ENCODE measurements at regions not wholly inside any gene's neighbourhood (a gene's known extent, or its start where the extent isn't known, plus 50 kb on each side); places are given as distances from the start of the nearest gene placed in this dataset.

DNA sequence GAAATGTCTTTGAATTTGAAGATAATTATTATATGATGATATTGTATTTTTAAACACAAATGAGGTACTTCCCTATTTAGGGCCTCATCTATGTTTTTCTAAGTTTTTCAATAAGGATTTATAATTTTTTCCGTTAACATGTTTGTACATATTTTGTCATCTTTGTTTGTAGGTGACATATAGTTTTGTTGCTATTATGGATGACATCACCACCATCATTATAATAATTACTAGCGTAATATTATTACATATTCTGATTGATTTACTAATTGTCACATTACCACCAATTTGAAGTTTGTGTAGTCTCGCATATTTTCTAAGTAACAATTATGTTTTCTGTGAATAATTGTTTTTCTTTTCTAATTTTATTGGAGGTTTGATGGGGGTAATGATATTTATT lies 147.2 kb upstream of the DAAM1 start:
- no peaks in the 10 kb centered on the region for H4K20me1 ChIP-seq (ENCODE audit: insufficient read depth)
- no TSS peak for BruUV-seq (replicated peaks)
- RAD21 ChIA-PET (ENCODE audit: low non-redundant PET in 1 of 2, low total read pairs in 2 of 2, uncharacterized antibody in 2 of 2, unreplicated experiment in 2 of 2), result no interaction called here
- H3K27me3 ChIP-seq (ENCODE audit: insufficient read depth, low read length), result no peaks in the 10 kb centered on the region
- intact Hi-C loops (cut with micrococcal nuclease), result no loop called here
- no peak overlapping the region for H2AFZ ChIP-seq (ENCODE audit: low read depth, low read length, poor library complexity, severe bottlenecking)
- no peak for ATAC-seq
- no peak overlapping the region for H3K9ac ChIP-seq (ENCODE audit: low read length)
- POLR2A ChIA-PET, result no interaction called here
- CTCF ChIA-PET, result interaction anchor here (1.0 kb wide), 1 partner anchor 12 kb away, joined by 3 read pairs; no protein-coding TSS in a partner anchor
- H3K79me2 ChIP-seq (ENCODE audit: insufficient read depth, low read length), result no peaks in the 10 kb centered on the region
- H3K4me1 ChIP-seq (ENCODE audit: control insufficient read depth in 1 of 2, insufficient read depth in 2 of 2, low read length in 2 of 2), result no peaks in the 10 kb centered on the region
- no peaks in the 10 kb centered on the region for H3K9me2 ChIP-seq (ENCODE audit: insufficient read depth)
- no peaks in the 10 kb centered on the region for H3K36me3 ChIP-seq (ENCODE audit: control insufficient read depth in 1 of 2, insufficient read depth in 2 of 2, low read length in 2 of 2)
- no peak overlapping the region for H3K27ac ChIP-seq (ENCODE audit: low read depth, low read length)
- no peak for DNase-seq (ENCODE audit: low read depth, low spot score)
- H3K4me3 ChIP-seq (replicated peaks in 1 of 2; ENCODE audit: low read depth in 1 of 2, low read length in 2 of 2), result no peak overlapping the region
- no peaks in the 10 kb centered on the region for H3K9me3 ChIP-seq (ENCODE audit: control insufficient read depth in 1 of 2, insufficient read depth in 1 of 2, low read depth in 1 of 2, low read length in 2 of 2)
- no peak overlapping the region for H3K4me2 ChIP-seq (ENCODE audit: low read length)
- TF ChIP-seq SP1 (IDR thresholded peaks at IDR 0.05; ENCODE audit: low read depth) (no peak), CBX3 (IDR thresholded peaks at IDR 0.05; ENCODE audit: low read depth) (no peak), SIN3A (IDR thresholded peaks at IDR 0.05; ENCODE audit: low read depth) (no peak), POLR2AphosphoS5 (IDR thresholded peaks at IDR 0.05; ENCODE audit: low read depth, low read length) (no peak), ZNF274 (IDR thresholded peaks at IDR 0.05; ENCODE audit: low read depth, low read length) (no peak), YY1 (IDR thresholded peaks at IDR 0.05; ENCODE audit: extremely low read depth, insufficient replicate concordance, low read depth, low read length) (no peak), ZBTB33 (IDR thresholded peaks at IDR 0.05; ENCODE audit: extremely low read depth, insufficient replicate concordance, low read length) (no peak), FOSL1 (IDR thresholded peaks at IDR 0.05; ENCODE audit: low read depth) (no peak), CEBPB (IDR thresholded peaks at IDR 0.05; ENCODE audit: low read depth) (no peak), TCF7L2 (IDR thresholded peaks at IDR 0.05; ENCODE audit: borderline replicate concordance, extremely low read depth, insufficient read depth, insufficient read length) (no peak)
- TF ChIP-seq, protein P1, sequence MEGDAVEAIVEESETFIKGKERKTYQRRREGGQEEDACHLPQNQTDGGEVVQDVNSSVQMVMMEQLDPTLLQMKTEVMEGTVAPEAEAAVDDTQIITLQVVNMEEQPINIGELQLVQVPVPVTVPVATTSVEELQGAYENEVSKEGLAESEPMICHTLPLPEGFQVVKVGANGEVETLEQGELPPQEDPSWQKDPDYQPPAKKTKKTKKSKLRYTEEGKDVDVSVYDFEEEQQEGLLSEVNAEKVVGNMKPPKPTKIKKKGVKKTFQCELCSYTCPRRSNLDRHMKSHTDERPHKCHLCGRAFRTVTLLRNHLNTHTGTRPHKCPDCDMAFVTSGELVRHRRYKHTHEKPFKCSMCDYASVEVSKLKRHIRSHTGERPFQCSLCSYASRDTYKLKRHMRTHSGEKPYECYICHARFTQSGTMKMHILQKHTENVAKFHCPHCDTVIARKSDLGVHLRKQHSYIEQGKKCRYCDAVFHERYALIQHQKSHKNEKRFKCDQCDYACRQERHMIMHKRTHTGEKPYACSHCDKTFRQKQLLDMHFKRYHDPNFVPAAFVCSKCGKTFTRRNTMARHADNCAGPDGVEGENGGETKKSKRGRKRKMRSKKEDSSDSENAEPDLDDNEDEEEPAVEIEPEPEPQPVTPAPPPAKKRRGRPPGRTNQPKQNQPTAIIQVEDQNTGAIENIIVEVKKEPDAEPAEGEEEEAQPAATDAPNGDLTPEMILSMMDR (IDR thresholded peaks at IDR 0.05 in 2 of 3, conservative IDR thresholded peaks at IDR 0.05 in 1 of 3; ENCODE audit: borderline replicate concordance in 1 of 3, insufficient read depth in 1 of 3, low read depth in 2 of 3, low read length in 2 of 3), result no peak
